HG03575 (cell line): ENCODE measurements at regions not wholly inside any gene's neighbourhood (a gene's known extent, or its start where the extent isn't known, plus 50 kb on each side); places are given as distances from the start of the nearest gene placed in this dataset.

Source experiments
- ATAC-seq: cut with Tn5 transposase; IDR thresholded peaks from one replicate; pipeline ENCODE4 v1.9.1; 2021; ENCODE audit not compliant: unreplicated experiment, insufficient number of reproducible peaks, low FRiP score; ENCODE audit errors: extremely low read depth

DNA sequence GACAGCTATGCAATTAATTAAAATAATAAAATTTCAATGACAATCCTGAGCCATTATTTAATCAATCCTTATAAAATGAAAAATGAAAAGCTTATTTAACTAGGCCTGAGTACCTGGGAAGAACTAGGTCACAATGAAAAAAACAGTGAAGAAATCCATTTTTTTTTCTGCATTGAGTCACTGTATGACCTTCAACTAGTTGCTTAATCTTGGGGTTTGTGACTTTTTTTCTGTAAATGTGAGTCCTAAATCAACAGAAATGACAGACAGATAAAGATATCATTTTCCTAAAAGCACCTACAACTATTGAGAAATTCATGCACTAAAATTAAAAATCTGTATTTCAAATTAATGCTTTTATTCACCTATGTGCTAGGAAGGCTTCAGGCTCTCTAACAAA, 96.8 kb downstream of the TMEM26 start:
- no peak for ATAC-seq

DNA sequence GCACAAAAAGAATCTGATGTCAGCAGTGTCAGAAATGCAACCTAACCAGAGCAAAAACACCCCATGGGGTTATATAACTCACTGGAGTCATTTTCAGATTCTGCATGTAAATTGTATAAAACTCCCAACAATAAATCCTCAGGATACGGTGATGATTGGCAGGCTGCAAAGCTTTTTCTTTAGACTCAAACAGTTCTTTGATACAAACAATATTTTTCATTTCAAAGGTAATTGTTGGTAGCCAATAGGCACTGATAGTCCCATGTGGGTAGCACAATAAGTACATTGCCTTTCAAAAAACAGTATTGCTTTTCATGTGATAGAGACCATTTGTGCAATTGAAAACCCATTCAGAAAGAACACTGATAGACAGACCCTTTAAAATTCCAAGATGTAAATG, 98.0 kb downstream of the TMEM26 start:
- no peak for ATAC-seq

GRCh38 chr10:61354401-61354975, 98.7 kb downstream of the TMEM26 start:
- no peak for ATAC-seq

DNA sequence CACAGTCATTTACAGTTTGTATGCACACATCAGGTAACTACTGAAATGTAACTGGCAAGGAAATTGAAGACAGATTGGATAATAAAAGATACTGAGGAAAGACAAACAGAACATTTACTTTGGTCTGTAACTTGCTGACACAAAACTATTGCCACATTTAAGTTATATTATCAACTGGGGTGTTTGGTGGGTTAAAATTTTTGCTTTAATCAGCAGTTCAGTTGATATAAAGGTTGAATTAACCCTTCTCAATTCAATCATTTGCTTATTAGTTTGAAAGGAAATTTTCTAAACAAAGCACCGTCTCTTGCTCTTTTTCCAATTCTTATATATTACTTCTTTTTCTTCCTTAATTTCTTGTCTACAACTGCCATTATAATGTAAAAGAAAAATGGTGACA, 102.4 kb downstream of the TMEM26 start:
- ATAC-seq: no peak

DNA sequence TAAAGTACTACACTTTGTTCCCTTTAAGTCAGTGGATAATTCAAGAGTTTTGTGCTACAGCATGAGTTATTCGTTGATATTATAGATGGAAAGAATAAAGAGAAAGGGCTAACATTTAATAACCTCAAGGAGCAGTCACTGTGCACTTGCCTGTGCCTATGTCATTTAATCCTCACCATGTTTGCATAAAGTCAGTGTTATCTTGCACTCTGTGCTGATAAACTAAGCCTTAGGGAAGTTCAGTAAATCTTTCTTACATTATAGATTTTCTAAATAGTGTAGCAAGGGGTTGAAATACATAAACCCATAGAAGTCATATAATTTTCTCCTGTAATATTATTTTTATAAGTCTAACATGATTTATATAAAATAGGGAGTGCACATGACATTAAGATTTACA, 103.1 kb downstream of the TMEM26 start:
- ATAC-seq: no peak

- no peak for ATAC-seq
Observed at GRCh38 chr10:61346796-61347413, 106.3 kb downstream of the TMEM26 start.

DNA sequence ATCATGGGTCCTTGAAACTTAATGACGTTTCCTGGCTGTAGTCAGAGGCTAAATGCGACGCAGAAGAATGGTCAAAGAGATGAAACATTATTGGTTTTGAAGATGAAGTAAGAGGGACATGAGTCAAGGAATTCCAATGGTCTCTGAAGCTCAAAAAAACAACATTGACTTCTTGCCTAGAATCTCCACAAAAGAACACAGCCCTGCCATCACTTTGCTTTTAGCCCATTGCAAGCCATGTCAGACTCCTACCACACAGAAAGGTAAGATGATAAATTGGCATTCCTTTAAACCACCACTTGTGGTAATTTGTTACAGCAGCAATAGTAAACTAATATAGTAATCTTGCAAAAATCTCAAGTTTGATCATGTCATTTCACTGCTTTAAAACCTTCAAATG, 109.4 kb downstream of the TMEM26 start:
- ATAC-seq: no peak

DNA sequence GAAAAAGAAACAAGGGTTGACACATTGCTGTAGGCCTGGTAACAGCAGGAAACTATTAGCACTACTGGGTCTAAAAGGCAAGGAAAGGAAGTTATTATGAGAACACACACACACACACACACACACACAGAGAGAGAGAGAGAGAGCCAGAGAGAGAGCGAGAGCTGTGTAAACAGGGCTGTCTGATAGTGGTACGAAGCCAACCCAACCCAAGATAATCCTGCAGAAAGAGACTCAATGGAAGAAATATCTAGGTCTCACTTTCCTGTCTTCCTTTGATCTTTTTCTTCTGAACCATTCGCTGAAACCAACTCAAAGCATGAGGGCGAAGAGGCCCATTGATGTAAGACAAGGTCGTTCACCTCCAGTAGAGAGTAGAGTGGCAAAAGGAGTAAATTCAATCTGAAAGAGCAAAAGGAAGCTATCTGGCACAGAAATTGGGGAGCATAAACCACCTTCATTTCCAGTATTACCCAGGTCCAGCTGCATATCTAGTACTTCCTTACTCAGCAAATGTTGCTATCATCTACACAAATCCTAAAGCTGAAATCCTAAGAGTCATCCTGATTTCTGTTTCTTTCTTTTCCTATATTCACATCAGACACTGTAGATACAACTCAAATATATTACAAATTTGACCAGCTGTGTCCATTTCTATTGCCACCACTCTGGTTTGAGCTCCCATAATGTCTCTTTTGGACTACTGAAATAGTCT, 110.2 kb downstream of the TMEM26 start:
- no peak for ATAC-seq

GRCh38 chr10:61341008-61341407, 112.2 kb downstream of the TMEM26 start:
- ATAC-seq: no peak

GRCh38 chr10:61338146-61338545, 115.0 kb downstream of the TMEM26 start:
- no peak for ATAC-seq

DNA sequence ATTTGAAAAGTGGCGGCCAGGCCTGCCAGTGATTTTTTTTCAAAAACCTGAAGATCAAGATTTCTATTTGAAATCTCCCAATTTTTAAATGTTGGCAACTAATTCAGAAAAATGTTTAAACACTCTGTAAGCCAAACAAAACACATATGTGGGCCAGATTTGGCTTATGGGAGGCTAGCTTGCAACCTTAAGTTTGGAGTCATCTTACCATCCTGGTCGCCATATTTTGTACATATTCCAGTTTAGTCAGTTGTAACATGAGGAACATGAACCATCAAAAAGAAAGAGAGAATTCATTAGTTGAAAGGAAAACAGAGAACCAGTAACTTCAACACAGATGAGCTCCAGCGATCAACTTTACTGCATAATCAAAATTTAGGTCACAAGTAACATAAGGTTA, 115.4 kb downstream of the TMEM26 start:
- ATAC-seq: no peak

- no peak for ATAC-seq
Observed at GRCh38 chr10:61336831-61337230, 116.3 kb downstream of the TMEM26 start.

- ATAC-seq: no peak
Observed at GRCh38 chr10:61335359-61335758, 117.8 kb downstream of the TMEM26 start.

GRCh38 chr10:61332581-61332980, 120.6 kb downstream of the TMEM26 start:
- no peak for ATAC-seq

DNA sequence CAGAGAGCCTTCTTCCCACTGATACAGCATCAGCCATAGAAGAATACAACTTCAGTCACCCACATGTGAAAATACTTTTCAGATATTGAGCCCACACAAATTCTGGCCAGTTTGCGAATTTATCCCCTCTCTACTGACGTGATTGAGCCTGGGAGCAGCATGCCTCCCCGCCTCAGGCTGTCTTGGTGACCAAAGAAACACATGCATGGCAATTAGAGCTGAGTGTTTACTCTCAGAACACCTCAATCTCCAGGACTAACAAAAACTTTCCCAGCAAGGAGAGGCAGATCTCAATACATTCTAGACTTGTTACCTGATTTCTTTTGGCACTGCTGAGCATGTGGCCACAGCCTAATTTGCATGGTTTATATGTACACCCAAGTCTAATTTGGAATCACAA, 122.5 kb downstream of the TMEM26 start:
- ATAC-seq: no peak

- ATAC-seq: peak; percentile 84
Observed at GRCh38 chr10:61329854-61330253, 123.3 kb downstream of the TMEM26 start.

DNA sequence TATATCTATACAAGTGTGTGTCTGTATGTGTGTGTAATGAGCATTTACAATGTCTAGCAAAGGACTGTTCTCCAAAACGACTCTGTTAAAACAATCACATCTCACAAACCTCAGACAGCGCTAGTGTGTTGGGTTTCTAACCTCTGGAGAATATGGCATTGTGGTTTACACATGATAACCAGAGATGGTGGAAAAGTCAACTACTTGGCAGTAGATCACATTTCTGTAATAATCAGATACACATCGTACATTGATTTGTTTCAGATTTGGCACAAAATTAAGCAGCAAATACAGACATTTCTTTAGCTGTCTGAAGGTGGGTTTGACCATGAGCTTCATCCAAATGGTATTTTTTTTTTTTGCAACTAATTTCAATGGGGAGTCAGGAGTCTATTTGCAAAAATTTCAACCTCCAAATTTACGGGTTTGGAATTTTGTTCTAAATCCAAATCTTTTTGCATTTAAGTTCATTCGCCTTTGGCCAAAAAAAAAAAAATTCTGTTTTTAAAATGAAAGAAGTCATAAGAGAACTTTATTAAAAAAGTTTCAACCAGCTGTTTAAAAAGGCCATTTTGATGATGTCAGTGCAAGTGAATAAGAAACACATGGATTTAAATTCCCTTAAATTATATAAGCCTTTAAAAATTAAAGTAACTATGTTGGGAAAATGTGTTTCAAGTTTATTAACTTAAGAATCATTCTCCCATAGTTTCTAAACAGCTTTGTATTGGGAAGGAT, 127.8 kb downstream of the TMEM26 start:
- no peak for ATAC-seq

DNA sequence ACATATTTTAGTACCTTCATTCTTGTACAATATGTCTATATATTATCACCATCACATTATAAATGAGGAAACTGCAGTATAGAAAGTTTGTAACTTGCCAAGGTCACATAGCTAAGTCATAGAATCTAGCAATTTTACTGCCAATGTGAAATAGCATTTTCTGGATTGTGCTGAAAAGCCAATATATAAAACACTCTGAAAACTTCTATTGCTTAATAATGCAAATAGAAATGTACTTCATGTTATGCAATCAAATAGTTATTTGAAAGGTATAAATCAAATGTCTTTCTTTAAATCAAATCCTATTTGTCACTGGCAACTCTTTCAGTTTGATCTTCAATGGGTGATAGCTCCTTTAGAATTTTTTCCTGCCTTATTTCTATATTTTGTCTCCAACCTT, 129.5 kb downstream of the TMEM26 start:
- ATAC-seq: no peak

- ATAC-seq: no peak
Observed at GRCh38 chr10:61321041-61321857, 131.9 kb downstream of the TMEM26 start.
